Gastrocnemius medialis (tissue), 4 donors: ENCODE measurements at regions not wholly inside any gene's neighbourhood (a gene's known extent, or its start where the extent isn't known, plus 50 kb on each side); places are given as distances from the start of the nearest gene placed in this dataset.

Experiments
- ATAC-seq, 2 donors: fragments of 150-250 bp; one replicate each; pipeline ENCODE4 v1.9.1; 2016
- DNase-seq, 2 donors: peaks; one replicate each; pipeline ENCODE4 v3.0.0-alpha.2; 2019
- H3K27ac ChIP-seq, 4 donors: fragments of 200-600 bp; sonication (generic); 1 replicate in 1 of 4; 2 replicates in 3 of 4; pipeline ENCODE4 v1.5.1; 2016 to 2018; ENCODE audit warnings: mild to moderate bottlenecking in 2 of 4, moderate library complexity in 1 of 4
- H3K27me3 ChIP-seq, 3 donors: fragments of 200-600 bp; sonication (generic) in 2 of 3; 1 replicate in 1 of 3; 2 replicates in 2 of 3; pipeline versions ENCODE4 v1.5.1 to v1.6.0; 2016 to 2019; ENCODE audit warnings: mild to moderate bottlenecking in 1 of 3, moderate library complexity in 1 of 3
- H3K36me3 ChIP-seq, 2 donors: fragments of 200-600 bp; sonication (generic) in 1 of 2; one replicate each; pipeline ENCODE4 v1.5.1; 2017 to 2018
- H3K4me1 ChIP-seq, 2 donors: fragments of 200-600 bp; sonication (generic) in 1 of 2; one replicate each; pipeline ENCODE4 v1.5.1; 2016 to 2017; ENCODE audit warnings: mild to moderate bottlenecking in 2 of 2
- H3K4me3 ChIP-seq, 4 donors: fragments of 200-600 bp; sonication (generic) in 3 of 4; 1 replicate in 1 of 4; 2 replicates in 3 of 4; pipeline ENCODE4 v1.5.1; 2016 to 2019; ENCODE audit warnings: mild to moderate bottlenecking in 2 of 4
- H3K9me3 ChIP-seq, 3 donors: fragments of 200-600 bp; sonication (generic) in 2 of 3; 1 replicate in 1 of 3; 2 replicates in 2 of 3; pipeline ENCODE4 v1.5.1; 2016 to 2019
- POLR2A ChIP-seq, 2 donors: fragments of 450-650 bp; IDR thresholded peaks; one replicate each; pipeline ENCODE4 v1.6.1; 2017; ENCODE audit warnings: antibody characterized with exemption in 2 of 2, mild to moderate bottlenecking in 2 of 2, moderate library complexity in 2 of 2
- in situ Hi-C, 4 donors: fragments of 200-750 bp; cut with MboI; loops; one replicate each; pipeline versions ENCODE4 v1.15.0 to v1.8.0; 2017; ENCODE audit warnings: low sequenced_read_pairs in 4 of 4
- intact Hi-C: fragments of 100-400 bp; cut with DNase I; formaldehyde crosslinking; loops from one replicate; pipeline ENCODE4 v1.15.1; 2023; ENCODE audit warnings: low total_unique reads
- TF ChIP-seq, protein P1 (sequence below), 5 experiments: fragments of 450-650 bp in 3 of 5; fragments of 200-600 bp in 2 of 5; sonication (generic) in 2 of 5; IDR thresholded peaks in 4 of 5; conservative IDR thresholded peaks in 1 of 5; 1 replicate in 4 of 5; 2 replicates in 1 of 5; pipeline ENCODE4 v1.5.1; 2016 to 2019; ENCODE audit warnings: antibody characterized with exemption in 5 of 5, mild to moderate bottlenecking in 3 of 5, moderate library complexity in 3 of 5

DNA sequence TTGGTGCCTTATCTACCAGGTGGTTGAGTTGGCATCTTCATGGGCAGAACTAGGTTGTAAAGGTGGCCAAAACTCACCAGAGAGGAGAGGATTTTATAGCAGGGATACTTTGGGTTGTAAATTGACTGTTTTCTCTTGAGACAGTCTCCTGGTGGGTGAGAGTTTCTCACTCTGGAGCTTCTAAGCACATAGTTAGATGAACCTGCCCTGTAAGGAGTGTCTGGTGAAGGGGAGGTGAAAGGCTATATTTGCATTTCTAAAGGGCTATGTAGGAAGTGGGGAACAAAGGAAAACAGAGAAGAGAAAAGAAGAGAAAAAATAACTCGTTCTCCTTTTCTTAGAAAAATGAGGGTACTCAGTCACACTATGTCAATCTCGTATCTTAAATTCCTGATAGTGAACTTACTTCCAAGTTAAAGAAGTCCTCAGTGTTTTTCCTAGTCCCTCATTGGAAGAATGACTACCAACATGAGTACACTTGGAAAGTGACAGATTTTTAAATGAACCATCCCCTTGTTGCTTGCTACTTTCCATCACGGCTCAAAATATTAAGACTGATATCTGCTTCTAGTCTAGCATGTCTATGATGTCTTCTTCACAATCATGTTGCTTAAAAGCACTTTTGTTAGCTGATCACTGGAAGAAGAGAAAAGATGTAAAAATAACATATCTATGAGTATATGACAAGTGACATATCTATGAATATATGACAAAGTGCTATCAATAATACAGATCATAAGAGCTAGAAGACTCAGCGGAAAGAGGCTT is 113.8 kb upstream of the P2RY1 start:
- in situ Hi-C loops (no loop called here), intact Hi-C loops (no loop called here)
- ATAC-seq, result no peak

DNA sequence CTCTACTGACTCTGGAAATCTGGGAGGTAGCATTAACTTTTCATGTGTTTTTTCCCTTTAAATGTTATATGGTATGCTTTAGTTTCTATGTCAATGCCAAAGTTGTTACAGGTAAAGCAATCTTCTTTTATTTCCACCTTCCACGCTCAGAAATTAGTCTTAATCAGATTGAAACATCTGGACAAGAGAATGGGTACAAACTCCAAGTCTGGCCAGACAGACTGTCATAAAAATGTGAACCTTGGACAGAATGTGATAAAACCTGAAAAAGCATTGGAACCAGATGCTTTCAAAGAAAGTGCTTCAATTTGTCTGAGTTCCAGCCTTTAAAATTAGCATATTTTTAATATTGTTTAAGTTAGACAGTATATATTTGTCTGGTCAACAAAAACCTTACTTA is 110.7 kb upstream of the P2RY1 start:
- H3K4me3 ChIP-seq, result no peak overlapping the region
- H3K9me3 ChIP-seq, result no peaks in the 10 kb centered on the region
- no peaks in the 10 kb centered on the region for H3K27me3 ChIP-seq
- H3K36me3 ChIP-seq, result no peaks in the 10 kb centered on the region
- in situ Hi-C loops, result no loop called here
- intact Hi-C loops, result no loop called here
- H3K27ac ChIP-seq, result no peak overlapping the region
- ATAC-seq, result no peak
- TF ChIP-seq, protein P1, sequence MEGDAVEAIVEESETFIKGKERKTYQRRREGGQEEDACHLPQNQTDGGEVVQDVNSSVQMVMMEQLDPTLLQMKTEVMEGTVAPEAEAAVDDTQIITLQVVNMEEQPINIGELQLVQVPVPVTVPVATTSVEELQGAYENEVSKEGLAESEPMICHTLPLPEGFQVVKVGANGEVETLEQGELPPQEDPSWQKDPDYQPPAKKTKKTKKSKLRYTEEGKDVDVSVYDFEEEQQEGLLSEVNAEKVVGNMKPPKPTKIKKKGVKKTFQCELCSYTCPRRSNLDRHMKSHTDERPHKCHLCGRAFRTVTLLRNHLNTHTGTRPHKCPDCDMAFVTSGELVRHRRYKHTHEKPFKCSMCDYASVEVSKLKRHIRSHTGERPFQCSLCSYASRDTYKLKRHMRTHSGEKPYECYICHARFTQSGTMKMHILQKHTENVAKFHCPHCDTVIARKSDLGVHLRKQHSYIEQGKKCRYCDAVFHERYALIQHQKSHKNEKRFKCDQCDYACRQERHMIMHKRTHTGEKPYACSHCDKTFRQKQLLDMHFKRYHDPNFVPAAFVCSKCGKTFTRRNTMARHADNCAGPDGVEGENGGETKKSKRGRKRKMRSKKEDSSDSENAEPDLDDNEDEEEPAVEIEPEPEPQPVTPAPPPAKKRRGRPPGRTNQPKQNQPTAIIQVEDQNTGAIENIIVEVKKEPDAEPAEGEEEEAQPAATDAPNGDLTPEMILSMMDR (IDR thresholded peaks at IDR 0.05 in 4 of 5, conservative IDR thresholded peaks at IDR 0.05 in 1 of 5), result no peak
- no peak for TF ChIP-seq POLR2A (IDR thresholded peaks at IDR 0.05)
- no peak for DNase-seq
- H3K4me1 ChIP-seq, result no peaks in the 10 kb centered on the region

More for the DNA sequence above, 113.8 kb upstream of the P2RY1 start:
- no peak for DNase-seq
- no peaks in the 10 kb centered on the region for H3K9me3 ChIP-seq
- H3K4me3 ChIP-seq, result no peak overlapping the region
- TF ChIP-seq POLR2A (IDR thresholded peaks at IDR 0.05), result no peak
- TF ChIP-seq, protein P1 (IDR thresholded peaks at IDR 0.05 in 4 of 5, conservative IDR thresholded peaks at IDR 0.05 in 1 of 5), result no peak
- no peaks in the 10 kb centered on the region for H3K27me3 ChIP-seq
- no peak overlapping the region for H3K27ac ChIP-seq
- no peaks in the 10 kb centered on the region for H3K36me3 ChIP-seq
- no peaks in the 10 kb centered on the region for H3K4me1 ChIP-seq

DNA sequence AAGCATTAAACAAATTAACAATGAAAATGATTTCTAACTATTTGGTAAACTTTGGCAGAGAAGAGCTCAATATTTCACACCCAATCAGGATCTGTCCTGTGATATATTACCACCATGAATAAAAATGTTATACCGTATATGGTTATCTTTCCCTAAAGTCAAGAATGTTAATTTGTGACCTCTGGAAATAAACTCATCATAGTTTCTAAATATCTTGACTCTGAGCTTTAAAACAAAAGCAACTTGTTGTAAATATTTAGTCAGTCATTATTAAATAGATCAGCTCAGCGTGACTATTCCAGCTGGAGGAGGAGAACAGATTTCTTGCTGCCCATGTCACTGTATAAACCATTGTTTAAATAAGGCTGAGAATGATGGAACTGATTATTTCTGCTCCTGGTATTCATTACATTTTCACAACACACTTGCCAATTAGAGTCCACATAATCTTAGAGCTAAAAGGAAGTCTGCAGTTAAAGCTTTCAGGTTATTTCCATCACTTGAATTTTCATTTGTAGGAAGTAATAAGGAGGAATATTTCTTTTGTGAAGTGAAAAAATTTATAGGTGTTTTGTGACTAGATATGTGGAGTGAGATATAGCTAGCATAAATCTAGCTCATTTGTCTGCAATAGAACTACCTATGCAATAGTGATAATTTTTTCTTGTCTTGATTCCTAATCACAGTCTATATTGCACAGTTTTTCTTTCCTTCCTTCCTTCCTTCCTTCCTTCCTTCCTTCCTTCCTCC is 106.5 kb upstream of the P2RY1 start:
- Histone ChIP-seq H3K27me3 (no peaks in the 10 kb centered on the region), H3K36me3 (no peaks in the 10 kb centered on the region), H3K27ac (no peak overlapping the region), H3K4me3 (no peak overlapping the region), H3K9me3 (no peaks in the 10 kb centered on the region), H3K4me1 (no peaks in the 10 kb centered on the region)
- DNase-seq (no peak), ATAC-seq (no peak)
- in situ Hi-C loops, result no loop called here
- TF ChIP-seq, protein P1 (IDR thresholded peaks at IDR 0.05 in 4 of 5, conservative IDR thresholded peaks at IDR 0.05 in 1 of 5), result no peak
- TF ChIP-seq POLR2A (IDR thresholded peaks at IDR 0.05), result no peak
- intact Hi-C loops, result no loop called here

DNA sequence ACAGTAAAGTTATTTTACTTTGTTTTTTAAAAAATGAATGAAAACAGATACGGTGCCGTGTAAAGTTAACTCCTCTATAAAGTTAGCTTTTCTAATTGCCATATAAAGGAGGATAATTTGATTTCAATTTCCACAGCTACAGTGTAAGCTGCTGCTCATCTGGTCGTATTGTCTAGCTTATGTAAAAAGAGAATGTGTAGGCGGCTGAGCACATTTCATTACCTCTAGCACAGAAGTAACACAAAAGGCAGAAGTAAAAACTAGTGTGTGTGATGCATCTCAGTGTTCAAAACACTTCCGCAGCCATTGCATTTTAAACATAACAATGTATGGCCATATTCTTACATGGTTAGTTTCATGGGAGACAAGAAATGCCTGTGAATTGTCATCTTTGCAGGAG is 105.0 kb upstream of the P2RY1 start:
- H3K27me3 ChIP-seq, result no peaks in the 10 kb centered on the region
- in situ Hi-C loops, result no loop called here

More for the DNA sequence above, 105.0 kb upstream of the P2RY1 start:
- H3K36me3 ChIP-seq, result no peaks in the 10 kb centered on the region
- no peaks in the 10 kb centered on the region for H3K4me1 ChIP-seq
- TF ChIP-seq, protein P1 (IDR thresholded peaks at IDR 0.05 in 4 of 5, conservative IDR thresholded peaks at IDR 0.05 in 1 of 5), result no peak
- no peak for TF ChIP-seq POLR2A (IDR thresholded peaks at IDR 0.05)
- ATAC-seq, result no peak
- intact Hi-C loops, result no loop called here
- H3K9me3 ChIP-seq, result no peaks in the 10 kb centered on the region
- H3K4me3 ChIP-seq, result no peak overlapping the region
- DNase-seq, result no peak
- no peak overlapping the region for H3K27ac ChIP-seq
